ENCODE measurements at regions not wholly inside any gene's neighbourhood (a gene's known extent, or its start where the extent isn't known, plus 50 kb on each side); places are given as distances from the start of the nearest gene placed in this dataset.

- TF ChIP-seq CTCF (IDR thresholded peaks at IDR 0.05; ENCODE audit: insufficient read depth, low read length, poor library complexity, severe bottlenecking) (no peak), EZH2phosphoT487 (conservative IDR thresholded peaks at IDR 0.05; ENCODE audit: low read length) (no peak)
Observed at GRCh38 chr2:188193230-188193629, 98.4 kb upstream of the GULP1 start.
